ENCODE measurements at regions not wholly inside any gene's neighbourhood (a gene's known extent, or its start where the extent isn't known, plus 50 kb on each side); places are given as distances from the start of the nearest gene placed in this dataset.

GRCh38 chr12:60872219-60872618 is 1276.4 kb downstream of the SLC16A7 start:
- DNase-seq (ENCODE audit: low spot score), result no peak

- no peak for DNase-seq (ENCODE audit: low spot score)
These were observed 1277.3 kb downstream of the SLC16A7 start for GRCh38 chr12:60872850-60873713.

- DNase-seq (ENCODE audit: low spot score), result no peak
These were observed 1278.3 kb downstream of the SLC16A7 start for GRCh38 chr12:60874091-60874490.

GRCh38 chr12:60920841-60921495 is 1325.1 kb downstream of the SLC16A7 start:
- DNase-seq (ENCODE audit: low spot score), result no peak

GRCh38 chr12:60921541-60921940 is 1325.7 kb downstream of the SLC16A7 start:
- no peak for DNase-seq (ENCODE audit: low spot score)

- no peak for DNase-seq (ENCODE audit: low spot score)
These were observed 1330.4 kb downstream of the SLC16A7 start for GRCh38 chr12:60926256-60926655.

- DNase-seq (ENCODE audit: low spot score), result no peak
These were observed 1330.1 kb upstream of the USP15 start for GRCh38 chr12:60930151-60930550.

- no peak for DNase-seq (ENCODE audit: low spot score)
These were observed 1324.0 kb upstream of the USP15 start for GRCh38 chr12:60935981-60936761.

GRCh38 chr12:60947533-60947932 is 1312.7 kb upstream of the USP15 start:
- no peak for DNase-seq (ENCODE audit: low spot score)

GRCh38 chr12:60967128-60967527 is 1293.1 kb upstream of the USP15 start:
- no peak for DNase-seq (ENCODE audit: low spot score)

- DNase-seq (ENCODE audit: low spot score), result no peak
These were observed 1282.2 kb upstream of the USP15 start for GRCh38 chr12:60977966-60978365.

- DNase-seq (ENCODE audit: low spot score), result no peak
These were observed 1279.6 kb upstream of the USP15 start for GRCh38 chr12:60980558-60980957.

- DNase-seq (ENCODE audit: low spot score), result no peak
These were observed 1278.7 kb upstream of the USP15 start for GRCh38 chr12:60981473-60981872.

- no peak for DNase-seq (ENCODE audit: low spot score)
These were observed 1268.1 kb upstream of the USP15 start for GRCh38 chr12:60992087-60992486.

GRCh38 chr12:60995256-60995825 is 1264.9 kb upstream of the USP15 start:
- DNase-seq (ENCODE audit: low spot score), result no peak

- no peak for DNase-seq (ENCODE audit: low spot score)
These were observed 1262.3 kb upstream of the USP15 start for GRCh38 chr12:60997869-60998378.

- no peak for DNase-seq (ENCODE audit: low spot score)
These were observed 1251.0 kb upstream of the USP15 start for GRCh38 chr12:61009192-61009591.

GRCh38 chr12:61011767-61012423 is 1248.3 kb upstream of the USP15 start:
- no peak for DNase-seq (ENCODE audit: low spot score)

- no peak for DNase-seq (ENCODE audit: low spot score)
These were observed 1241.6 kb upstream of the USP15 start for GRCh38 chr12:61018571-61018970.

- no peak for DNase-seq (ENCODE audit: low spot score)
These were observed 1237.0 kb upstream of the USP15 start for GRCh38 chr12:61023231-61023630.

- no peak for DNase-seq (ENCODE audit: low spot score)
These were observed 1230.7 kb upstream of the USP15 start for GRCh38 chr12:61029516-61029915.

GRCh38 chr12:61037792-61038191 is 1222.4 kb upstream of the USP15 start:
- DNase-seq (ENCODE audit: low spot score), result peak; percentile 43

Data from kidney tubule cell (primary cell).